ENCODE measurements at regions not wholly inside any gene's neighbourhood (a gene's known extent, or its start where the extent isn't known, plus 50 kb on each side); places are given as distances from the start of the nearest gene placed in this dataset.

- H3K27me3 ChIP-seq (ENCODE audit: low read depth, low read length), result no peaks in the 10 kb centered on the region
- H3K9me3 ChIP-seq (ENCODE audit: control insufficient read depth in 1 of 2, low read length in 2 of 2), result no peaks in the 10 kb centered on the region
- H3K4me3 ChIP-seq (ENCODE audit: low read depth in 1 of 2, low read length in 2 of 2), result peak overlapping the region in 1 of 2 donors; percentile 35
- H3K4me1 ChIP-seq (ENCODE audit: control insufficient read depth in 1 of 2, insufficient read depth in 2 of 2, low read length in 2 of 2), result peaks cover 10% of the 10 kb centered on the region in 2 donors
- no peaks in the 10 kb centered on the region for H3K36me3 ChIP-seq (ENCODE audit: control insufficient read depth in 1 of 2, insufficient read depth in 2 of 2, low read length in 2 of 2)
- H3K27ac ChIP-seq (ENCODE audit: low read length), result no peak overlapping the region
These were observed 545.2 kb downstream of the CSNK1G3 start for GRCh38 chr5:124056991-124057723.

- peaks cover 5 to 10% of the 10 kb centered on the region in 2 donors for H3K4me1 ChIP-seq (ENCODE audit: control insufficient read depth in 1 of 2, insufficient read depth in 2 of 2, low read length in 2 of 2)
- H3K27me3 ChIP-seq (ENCODE audit: low read depth, low read length), result no peaks in the 10 kb centered on the region
- H3K36me3 ChIP-seq (ENCODE audit: control insufficient read depth in 1 of 2, insufficient read depth in 2 of 2, low read length in 2 of 2), result no peaks in the 10 kb centered on the region
- no peak overlapping the region for H3K27ac ChIP-seq (ENCODE audit: low read length)
- H3K9me3 ChIP-seq (ENCODE audit: control insufficient read depth in 1 of 2, low read length in 2 of 2), result no peaks in the 10 kb centered on the region
- H3K4me3 ChIP-seq (ENCODE audit: low read depth in 1 of 2, low read length in 2 of 2), result no peak overlapping the region
These were observed 544.5 kb downstream of the CSNK1G3 start for GRCh38 chr5:124056326-124056990.

DNA sequence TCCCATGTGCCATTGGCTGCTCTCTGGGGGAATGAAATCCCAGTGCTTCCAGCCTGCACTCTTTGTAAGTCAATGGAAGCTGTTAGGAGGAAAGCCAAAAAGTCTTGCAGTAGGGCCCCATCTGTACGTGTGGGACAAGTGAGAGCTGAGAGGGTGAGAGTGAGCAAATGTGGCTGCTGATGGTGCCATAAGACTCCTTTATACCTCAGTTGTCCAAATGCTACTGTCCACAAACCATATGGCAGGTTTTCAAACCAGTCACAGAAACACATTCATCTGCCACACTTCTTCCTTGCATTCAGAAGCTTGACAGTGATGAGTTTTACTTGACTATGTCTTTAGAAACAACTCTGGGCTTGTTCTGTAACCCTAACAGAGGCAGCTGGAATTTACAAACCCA is 543.8 kb downstream of the CSNK1G3 start:
- Histone ChIP-seq H3K36me3 (ENCODE audit: control insufficient read depth in 1 of 2, insufficient read depth in 2 of 2, low read length in 2 of 2) (no peaks in the 10 kb centered on the region), H3K9me3 (ENCODE audit: control insufficient read depth in 1 of 2, low read length in 2 of 2) (no peaks in the 10 kb centered on the region), H3K27me3 (ENCODE audit: low read depth, low read length) (no peaks in the 10 kb centered on the region), H3K4me3 (ENCODE audit: low read depth in 1 of 2, low read length in 2 of 2) (no peak overlapping the region), H3K27ac (ENCODE audit: low read length) (no peak overlapping the region), H3K4me1 (ENCODE audit: control insufficient read depth in 1 of 2, insufficient read depth in 2 of 2, low read length in 2 of 2) (peaks cover 4 to 10% of the 10 kb centered on the region in 2 donors)

GRCh38 chr5:124054564-124054963 is 542.6 kb downstream of the CSNK1G3 start:
- Histone ChIP-seq H3K4me3 (ENCODE audit: low read depth in 1 of 2, low read length in 2 of 2) (no peak overlapping the region), H3K9me3 (ENCODE audit: control insufficient read depth in 1 of 2, low read length in 2 of 2) (no peaks in the 10 kb centered on the region), H3K36me3 (ENCODE audit: control insufficient read depth in 1 of 2, insufficient read depth in 2 of 2, low read length in 2 of 2) (no peaks in the 10 kb centered on the region), H3K27ac (ENCODE audit: low read length) (no peak overlapping the region), H3K4me1 (ENCODE audit: control insufficient read depth in 1 of 2, insufficient read depth in 2 of 2, low read length in 2 of 2) (peaks cover 4 to 10% of the 10 kb centered on the region in 2 donors), H3K27me3 (ENCODE audit: low read depth, low read length) (no peaks in the 10 kb centered on the region)

DNA sequence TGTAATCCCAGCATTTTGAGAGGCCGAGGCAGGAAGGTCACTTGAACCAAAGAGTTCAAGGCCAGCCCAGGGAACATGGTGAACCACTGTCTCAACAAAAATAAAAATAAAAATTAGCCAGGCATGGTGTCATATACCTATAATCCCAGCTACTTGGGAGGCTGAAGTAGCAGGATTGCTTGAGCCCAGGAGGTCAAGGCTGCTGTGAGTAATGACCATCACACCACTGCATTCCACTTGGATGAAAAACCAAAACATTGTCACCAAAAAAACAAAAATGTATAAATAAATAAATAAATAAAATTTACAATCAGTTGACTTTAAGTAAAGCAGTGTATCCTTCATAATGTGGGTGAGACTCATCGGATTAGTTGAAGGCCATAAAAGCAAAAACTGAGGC is 541.4 kb downstream of the CSNK1G3 start:
- H3K9me3 ChIP-seq (ENCODE audit: control insufficient read depth in 1 of 2, low read length in 2 of 2), result no peaks in the 10 kb centered on the region
- no peaks in the 10 kb centered on the region for H3K27me3 ChIP-seq (ENCODE audit: low read depth, low read length)
- no peak overlapping the region for H3K4me3 ChIP-seq (ENCODE audit: low read depth in 1 of 2, low read length in 2 of 2)
- H3K36me3 ChIP-seq (ENCODE audit: control insufficient read depth in 1 of 2, insufficient read depth in 2 of 2, low read length in 2 of 2), result no peaks in the 10 kb centered on the region
- no peak overlapping the region for H3K27ac ChIP-seq (ENCODE audit: low read length)
- H3K4me1 ChIP-seq (ENCODE audit: control insufficient read depth in 1 of 2, insufficient read depth in 2 of 2, low read length in 2 of 2), result peaks cover 4 to 10% of the 10 kb centered on the region in 2 donors

DNA sequence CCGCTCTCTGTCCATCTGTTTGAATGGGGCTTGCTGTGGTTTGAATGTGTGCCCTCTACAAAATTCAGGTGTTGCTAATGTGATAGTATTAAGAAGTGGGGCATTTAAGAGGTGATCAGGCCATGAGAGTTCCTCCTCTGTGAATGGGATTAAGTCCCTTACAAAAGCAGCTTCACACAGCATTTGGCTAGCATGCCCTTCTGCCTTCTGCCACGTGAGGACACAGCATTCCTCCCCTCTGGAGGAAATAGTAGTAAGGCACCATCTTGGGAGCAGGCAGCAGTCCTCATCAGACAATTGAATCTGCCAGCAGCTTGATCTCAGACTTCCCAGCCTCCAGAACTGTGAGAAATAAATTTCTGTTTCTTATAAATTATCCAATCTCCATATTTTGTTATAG is 540.2 kb downstream of the CSNK1G3 start:
- no peak overlapping the region for H3K4me3 ChIP-seq (ENCODE audit: low read depth in 1 of 2, low read length in 2 of 2)
- no peaks in the 10 kb centered on the region for H3K9me3 ChIP-seq (ENCODE audit: control insufficient read depth in 1 of 2, low read length in 2 of 2)
- H3K27ac ChIP-seq (ENCODE audit: low read length), result no peak overlapping the region
- no peaks in the 10 kb centered on the region for H3K27me3 ChIP-seq (ENCODE audit: low read depth, low read length)
- H3K4me1 ChIP-seq (ENCODE audit: control insufficient read depth in 1 of 2, insufficient read depth in 2 of 2, low read length in 2 of 2), result peaks cover 2 to 8% of the 10 kb centered on the region in 2 donors
- H3K36me3 ChIP-seq (ENCODE audit: control insufficient read depth in 1 of 2, insufficient read depth in 2 of 2, low read length in 2 of 2), result no peaks in the 10 kb centered on the region

DNA sequence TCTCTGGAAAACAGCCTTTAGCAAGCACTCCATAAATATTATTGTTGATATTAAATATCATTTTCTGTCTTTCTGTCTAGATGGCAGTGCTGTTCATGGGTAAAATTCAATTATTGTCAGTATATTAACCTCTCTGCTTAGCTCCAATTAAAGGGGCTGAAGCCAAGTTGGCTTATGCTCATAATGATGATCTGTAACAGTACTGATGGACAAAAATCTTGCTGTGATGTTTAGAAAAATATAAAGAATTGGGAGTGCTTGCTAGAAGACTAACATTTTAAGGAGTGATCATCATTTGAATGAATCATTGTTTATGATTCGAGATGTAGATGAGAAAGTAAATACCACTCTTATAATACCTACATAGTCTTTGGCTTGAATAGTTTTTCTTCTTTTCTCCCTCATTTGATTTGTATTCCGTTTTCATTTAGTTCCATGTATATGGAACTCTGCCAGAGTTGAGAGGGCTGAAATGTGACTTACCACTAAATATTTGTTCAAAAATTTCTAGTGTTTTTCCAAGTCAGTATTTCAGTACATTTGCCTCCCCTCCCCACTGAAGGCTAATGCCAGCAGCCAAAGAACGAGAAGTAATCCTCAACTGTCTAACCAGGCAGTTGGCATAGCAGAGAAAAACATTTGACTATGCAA is 538.3 kb downstream of the CSNK1G3 start:
- no peak overlapping the region for H3K27ac ChIP-seq (ENCODE audit: low read length)
- H3K9me3 ChIP-seq (ENCODE audit: control insufficient read depth in 1 of 2, low read length in 2 of 2), result no peaks in the 10 kb centered on the region
- no peak overlapping the region for H3K4me3 ChIP-seq (ENCODE audit: low read depth in 1 of 2, low read length in 2 of 2)
- no peaks in the 10 kb centered on the region for H3K4me1 ChIP-seq (ENCODE audit: control insufficient read depth in 1 of 2, insufficient read depth in 2 of 2, low read length in 2 of 2)
- H3K36me3 ChIP-seq (ENCODE audit: control insufficient read depth in 1 of 2, insufficient read depth in 2 of 2, low read length in 2 of 2), result no peaks in the 10 kb centered on the region
- no peaks in the 10 kb centered on the region for H3K27me3 ChIP-seq (ENCODE audit: low read depth, low read length)

- H3K27ac ChIP-seq (ENCODE audit: low read length), result no peak overlapping the region
- H3K36me3 ChIP-seq (ENCODE audit: control insufficient read depth in 1 of 2, insufficient read depth in 2 of 2, low read length in 2 of 2), result no peaks in the 10 kb centered on the region
- H3K4me1 ChIP-seq (ENCODE audit: control insufficient read depth in 1 of 2, insufficient read depth in 2 of 2, low read length in 2 of 2), result peaks cover 0 to 10% of the 10 kb centered on the region in 2 donors
- peaks cover 0 to 4% of the 10 kb centered on the region in 2 donors for H3K9me3 ChIP-seq (ENCODE audit: control insufficient read depth in 1 of 2, low read length in 2 of 2)
- no peak overlapping the region for H3K4me3 ChIP-seq (ENCODE audit: low read depth in 1 of 2, low read length in 2 of 2)
- no peaks in the 10 kb centered on the region for H3K27me3 ChIP-seq (ENCODE audit: low read depth, low read length)
These were observed 533.4 kb downstream of the CSNK1G3 start for GRCh38 chr5:124045412-124045811.

- peaks cover 0 to 4% of the 10 kb centered on the region in 2 donors for H3K9me3 ChIP-seq (ENCODE audit: control insufficient read depth in 1 of 2, low read length in 2 of 2)
- H3K4me1 ChIP-seq (ENCODE audit: control insufficient read depth in 1 of 2, insufficient read depth in 2 of 2, low read length in 2 of 2), result peaks cover 0 to 12% of the 10 kb centered on the region in 2 donors
- H3K36me3 ChIP-seq (ENCODE audit: control insufficient read depth in 1 of 2, insufficient read depth in 2 of 2, low read length in 2 of 2), result no peaks in the 10 kb centered on the region
- H3K27ac ChIP-seq (ENCODE audit: low read length), result no peak overlapping the region
- H3K27me3 ChIP-seq (ENCODE audit: low read depth, low read length), result no peaks in the 10 kb centered on the region
- H3K4me3 ChIP-seq (ENCODE audit: low read depth in 1 of 2, low read length in 2 of 2), result no peak overlapping the region
These were observed 532.6 kb downstream of the CSNK1G3 start for GRCh38 chr5:124044613-124045012.

- Histone ChIP-seq H3K4me3 (ENCODE audit: low read depth in 1 of 2, low read length in 2 of 2) (no peak overlapping the region), H3K9me3 (ENCODE audit: control insufficient read depth in 1 of 2, low read length in 2 of 2) (peaks cover 0 to 4% of the 10 kb centered on the region in 2 donors), H3K27ac (ENCODE audit: low read length) (no peak overlapping the region), H3K36me3 (ENCODE audit: control insufficient read depth in 1 of 2, insufficient read depth in 2 of 2, low read length in 2 of 2) (no peaks in the 10 kb centered on the region), H3K27me3 (ENCODE audit: low read depth, low read length) (no peaks in the 10 kb centered on the region), H3K4me1 (ENCODE audit: control insufficient read depth in 1 of 2, insufficient read depth in 2 of 2, low read length in 2 of 2) (peaks cover 0 to 12% of the 10 kb centered on the region in 2 donors)
These were observed 531.5 kb downstream of the CSNK1G3 start for GRCh38 chr5:124043456-124043855.

DNA sequence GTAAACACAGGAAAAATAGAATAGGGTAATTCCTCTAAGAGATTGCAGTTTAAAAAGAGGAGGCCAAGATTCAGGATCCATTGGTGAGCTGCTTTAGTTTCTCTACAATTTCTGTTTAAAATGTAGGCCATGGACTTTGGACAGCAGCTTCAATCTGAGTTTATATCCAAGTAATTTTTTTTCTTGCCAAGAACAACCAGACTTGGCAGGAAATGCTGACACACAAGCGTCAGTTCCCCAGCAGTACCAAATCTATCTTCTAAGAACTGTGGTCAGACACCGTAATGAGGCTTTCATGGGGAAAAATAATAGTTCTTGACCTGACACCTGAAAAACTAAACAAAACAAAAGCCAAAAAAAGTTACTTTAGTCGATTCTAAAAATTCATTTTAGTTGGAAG is 528.8 kb downstream of the CSNK1G3 start:
- H3K4me3 ChIP-seq (ENCODE audit: low read depth in 1 of 2, low read length in 2 of 2), result no peak overlapping the region
- no peaks in the 10 kb centered on the region for H3K27me3 ChIP-seq (ENCODE audit: low read depth, low read length)
- H3K27ac ChIP-seq (ENCODE audit: low read length), result no peak overlapping the region
- H3K36me3 ChIP-seq (ENCODE audit: control insufficient read depth in 1 of 2, insufficient read depth in 2 of 2, low read length in 2 of 2), result no peaks in the 10 kb centered on the region
- H3K9me3 ChIP-seq (ENCODE audit: control insufficient read depth in 1 of 2, low read length in 2 of 2), result peaks cover 0 to 4% of the 10 kb centered on the region in 2 donors
- peaks cover 0 to 12% of the 10 kb centered on the region in 2 donors for H3K4me1 ChIP-seq (ENCODE audit: control insufficient read depth in 1 of 2, insufficient read depth in 2 of 2, low read length in 2 of 2)
